ENCODE measurements at regions not wholly inside any gene's neighbourhood (a gene's known extent, or its start where the extent isn't known, plus 50 kb on each side); places are given as distances from the start of the nearest gene placed in this dataset.

GRCh38 chr10:36504758-36505157 is 620.6 kb upstream of the ANKRD30A start:
- TF ChIP-seq CTCF (conservative IDR thresholded peaks at IDR 0.05; ENCODE audit: low read depth, low read length): no peak
- TF ChIP-seq CEBPB (IDR thresholded peaks at IDR 0.05; ENCODE audit: low read depth, low read length): no peak
- no peak for TF ChIP-seq FOS (IDR thresholded peaks at IDR 0.05; ENCODE audit: low read depth, low read length)
- no peak for TF ChIP-seq RFX5 (IDR thresholded peaks at IDR 0.05; ENCODE audit: low read depth, low read length)
- no peak for TF ChIP-seq POLR2A (IDR thresholded peaks at IDR 0.05; ENCODE audit: low read depth, low read length)
- 0 out of 2 replicates have a peak, but pooled peaks have one; percentile 18 for TF ChIP-seq RAD21 (IDR thresholded peaks at IDR 0.05; ENCODE audit: low read length)
- TF ChIP-seq NFE2L2 (IDR thresholded peaks at IDR 0.05; ENCODE audit: low read depth, low read length): no peak
- TF ChIP-seq, protein P1, sequence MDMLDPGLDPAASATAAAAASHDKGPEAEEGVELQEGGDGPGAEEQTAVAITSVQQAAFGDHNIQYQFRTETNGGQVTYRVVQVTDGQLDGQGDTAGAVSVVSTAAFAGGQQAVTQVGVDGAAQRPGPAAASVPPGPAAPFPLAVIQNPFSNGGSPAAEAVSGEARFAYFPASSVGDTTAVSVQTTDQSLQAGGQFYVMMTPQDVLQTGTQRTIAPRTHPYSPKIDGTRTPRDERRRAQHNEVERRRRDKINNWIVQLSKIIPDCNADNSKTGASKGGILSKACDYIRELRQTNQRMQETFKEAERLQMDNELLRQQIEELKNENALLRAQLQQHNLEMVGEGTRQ (IDR thresholded peaks at IDR 0.05; ENCODE audit: low read depth, low read length): no peak
- no peak for TF ChIP-seq SMC3 (IDR thresholded peaks at IDR 0.05; ENCODE audit: low read depth, low read length)

All from IMR-90 (cell line).